Right lobe of liver (tissue), 6 donors: ENCODE measurements at regions not wholly inside any gene's neighbourhood (a gene's known extent, or its start where the extent isn't known, plus 50 kb on each side); places are given as distances from the start of the nearest gene placed in this dataset.

Experiments
- ATAC-seq, 4 donors: fragments of 200-7000 bp; cut with Tn5 transposase; one replicate each; pipeline ENCODE4 v1.9.1; 2020; ENCODE audit warnings: mild to moderate bottlenecking in 4 of 4, moderate library complexity in 4 of 4
- DNase-seq, 3 donors: peaks; one replicate each; pipeline ENCODE4 v3.0.0-alpha.2; 2020
- H3K27ac ChIP-seq, 3 donors: fragments of 200-600 bp; one replicate each; pipeline ENCODE4 v1.8.0; 2022
- H3K27me3 ChIP-seq, 2 donors: fragments of 200-600 bp; one replicate each; pipeline ENCODE4 v1.8.0; 2022
- H3K36me3 ChIP-seq, 4 donors: fragments of 200-600 bp; sonication (generic) in 1 of 4; one replicate each; pipeline versions ENCODE4 v1.5.1 to v1.8.0; 2017 to 2022; ENCODE audit warnings: control low read depth in 1 of 4
- H3K4me1 ChIP-seq, 4 donors: fragments of 200-600 bp; sonication (generic) in 1 of 4; one replicate each; pipeline versions ENCODE4 v1.5.1 to v1.8.0; 2017 to 2022; ENCODE audit warnings: control low read depth in 1 of 4
- H3K4me3 ChIP-seq, 3 donors: fragments of 200-600 bp; one replicate each; pipeline ENCODE4 v1.8.0; 2022
- H3K9me3 ChIP-seq, 4 donors: fragments of 200-600 bp; sonication (generic) in 1 of 4; one replicate each; pipeline versions ENCODE4 v1.5.1 to v1.8.0; 2017 to 2022; ENCODE audit warnings: control low read depth in 1 of 4
- POLR2A ChIP-seq: fragments of 450-650 bp; IDR thresholded peaks from one replicate; pipeline ENCODE4 v1.6.1; 2017; ENCODE audit warnings: antibody characterized with exemption, mild to moderate bottlenecking
- WGBS: methylation state at CpG from one replicate; pipeline ENCODE4 v1.1.6; 2018; ENCODE audit warnings: low coverage, low lambda C conversion rate; ENCODE audit not compliant: insufficient coverage; ENCODE audit errors: missing lambda C conversion rate; 5-methylcytosine and 5-hydroxymethylcytosine counted together
- intact Hi-C, 2 donors: fragments of 100-400 bp; cut with DNase I; formaldehyde crosslinking; loops; one replicate each; pipeline versions ENCODE4 v1.11.2 to v1.14.1; 2022
- TF ChIP-seq, protein P1 (sequence below), 4 donors: fragments of 200-600 bp in 3 of 4; fragments of 450-650 bp in 1 of 4; IDR thresholded peaks; one replicate each; pipeline versions ENCODE4 v1.5.1 to v1.8.0; 2016 to 2022; ENCODE audit warnings: antibody characterized with exemption in 4 of 4, mild to moderate bottlenecking in 2 of 4
- donor health status: DM: no; HTN: yes; CAD: no.
- donor health status: DM: no; HTN: no; CAD: no.
- donor health status: DM: no; HTN: no; CAD: no.
- donor health status: DM: no; HTN: yes; CAD: no.
- donor health status: DM: no; HTN: yes; CAD: no.

DNA sequence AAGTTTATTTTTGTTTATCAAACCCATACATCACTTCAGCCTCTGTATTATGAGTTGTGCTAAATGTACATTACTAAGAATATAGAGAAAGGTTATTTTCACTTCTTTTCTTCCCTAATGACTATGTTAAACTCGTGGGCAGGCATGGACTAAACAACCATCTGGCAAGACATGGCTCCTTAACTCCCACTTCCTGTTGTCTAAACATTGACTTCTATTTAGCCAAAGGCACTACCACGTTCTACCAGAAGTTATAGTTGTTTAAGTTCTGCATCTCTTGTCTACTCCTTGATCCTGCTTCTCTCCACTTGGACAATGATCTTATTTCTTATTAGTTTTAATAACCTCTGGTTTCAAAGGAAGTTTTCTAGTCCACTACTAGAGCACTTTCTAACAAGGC is 136.1 kb downstream of the MACIR start:
- Histone ChIP-seq H3K4me3 (no peak overlapping the region), H3K4me1 (no peaks in the 10 kb centered on the region), H3K9me3 (no peaks in the 10 kb centered on the region), H3K27ac (no peak overlapping the region), H3K36me3 (no peaks in the 10 kb centered on the region), H3K27me3 (no peaks in the 10 kb centered on the region)
- DNase-seq (no peak), ATAC-seq (no peak)
- TF ChIP-seq, protein P1, sequence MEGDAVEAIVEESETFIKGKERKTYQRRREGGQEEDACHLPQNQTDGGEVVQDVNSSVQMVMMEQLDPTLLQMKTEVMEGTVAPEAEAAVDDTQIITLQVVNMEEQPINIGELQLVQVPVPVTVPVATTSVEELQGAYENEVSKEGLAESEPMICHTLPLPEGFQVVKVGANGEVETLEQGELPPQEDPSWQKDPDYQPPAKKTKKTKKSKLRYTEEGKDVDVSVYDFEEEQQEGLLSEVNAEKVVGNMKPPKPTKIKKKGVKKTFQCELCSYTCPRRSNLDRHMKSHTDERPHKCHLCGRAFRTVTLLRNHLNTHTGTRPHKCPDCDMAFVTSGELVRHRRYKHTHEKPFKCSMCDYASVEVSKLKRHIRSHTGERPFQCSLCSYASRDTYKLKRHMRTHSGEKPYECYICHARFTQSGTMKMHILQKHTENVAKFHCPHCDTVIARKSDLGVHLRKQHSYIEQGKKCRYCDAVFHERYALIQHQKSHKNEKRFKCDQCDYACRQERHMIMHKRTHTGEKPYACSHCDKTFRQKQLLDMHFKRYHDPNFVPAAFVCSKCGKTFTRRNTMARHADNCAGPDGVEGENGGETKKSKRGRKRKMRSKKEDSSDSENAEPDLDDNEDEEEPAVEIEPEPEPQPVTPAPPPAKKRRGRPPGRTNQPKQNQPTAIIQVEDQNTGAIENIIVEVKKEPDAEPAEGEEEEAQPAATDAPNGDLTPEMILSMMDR (IDR thresholded peaks at IDR 0.05): no peak
- no peak for TF ChIP-seq POLR2A
- intact Hi-C loops: no loop called here
- WGBS: 21% methylated on average over 2 of the region's 2 CpGs

DNA sequence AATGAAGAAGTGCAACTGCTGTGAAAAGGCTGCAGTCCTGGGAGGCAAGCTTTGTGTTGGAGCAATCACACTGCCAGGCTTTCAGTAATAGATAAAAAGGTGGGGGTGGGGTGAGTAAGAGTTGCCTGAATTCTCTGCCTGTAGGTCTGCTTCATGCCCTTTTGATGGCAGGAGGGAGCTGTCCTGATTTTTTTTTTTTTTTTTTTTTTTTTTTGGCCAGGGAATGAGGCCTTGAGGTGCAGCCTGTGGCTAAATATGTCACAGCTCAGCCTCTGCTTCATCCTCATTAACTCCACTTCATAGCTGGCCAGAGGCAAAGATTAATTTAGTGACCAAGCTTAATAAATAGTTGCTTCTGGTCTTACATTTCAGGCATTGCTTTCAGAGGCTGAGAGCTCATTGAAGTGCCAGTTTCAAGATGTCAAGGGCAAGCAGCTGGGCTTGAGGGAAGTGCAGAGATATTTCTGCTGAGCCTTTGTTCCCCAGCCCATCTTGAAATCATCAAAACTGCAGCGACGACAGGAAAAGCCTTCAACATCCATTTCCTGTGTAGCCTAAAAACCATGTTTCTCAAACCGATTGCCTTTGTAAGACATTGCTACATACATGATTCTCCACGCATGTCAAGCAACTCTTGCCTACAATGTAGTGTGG is 134.7 kb downstream of the MACIR start:
- peak; percentile 32 to 65 (median 52) for ATAC-seq

DNA sequence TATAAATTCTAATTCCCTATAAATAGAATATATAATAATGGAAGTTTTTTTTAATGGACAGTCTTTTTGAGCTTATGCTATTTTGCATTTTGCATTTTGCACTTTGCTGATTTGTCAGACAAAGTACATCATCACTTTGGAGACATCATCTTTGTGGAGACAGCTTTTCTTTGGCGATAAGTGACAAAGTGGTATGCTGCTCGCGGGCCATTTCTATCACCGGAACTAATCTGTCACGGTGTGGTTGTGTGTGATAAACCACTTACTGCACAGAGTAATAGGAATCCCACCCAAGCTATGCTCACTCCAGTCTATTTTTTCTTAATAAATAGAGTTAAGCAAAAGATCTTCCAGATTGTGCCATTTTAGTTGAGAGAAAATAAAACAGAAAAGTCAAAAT is 133.1 kb downstream of the MACIR start:
- H3K27me3 ChIP-seq: no peaks in the 10 kb centered on the region
- H3K27ac ChIP-seq: no peak overlapping the region
- ATAC-seq (no peak), DNase-seq (no peak)
- H3K36me3 ChIP-seq: no peaks in the 10 kb centered on the region
- 78% methylated on average over 5 of the region's 5 CpGs for WGBS
- H3K9me3 ChIP-seq: no peaks in the 10 kb centered on the region
- intact Hi-C loops: no loop called here
- H3K4me3 ChIP-seq: no peak overlapping the region
- TF ChIP-seq, protein P1 (IDR thresholded peaks at IDR 0.05): no peak
- TF ChIP-seq POLR2A: no peak
- no peaks in the 10 kb centered on the region for H3K4me1 ChIP-seq

More for the DNA sequence above, 134.7 kb downstream of the MACIR start:
- H3K4me3 ChIP-seq: no peak overlapping the region
- H3K36me3 ChIP-seq: no peaks in the 10 kb centered on the region
- H3K9me3 ChIP-seq: no peaks in the 10 kb centered on the region
- intact Hi-C loops: no loop called here
- TF ChIP-seq, protein P1 (IDR thresholded peaks at IDR 0.05): no peak
- TF ChIP-seq POLR2A: no peak
- DNase-seq: no peak
- no peaks in the 10 kb centered on the region for H3K4me1 ChIP-seq
- H3K27ac ChIP-seq: no peak overlapping the region
- H3K27me3 ChIP-seq: no peaks in the 10 kb centered on the region
- 30% methylated on average over 4 of the region's 4 CpGs for WGBS

DNA sequence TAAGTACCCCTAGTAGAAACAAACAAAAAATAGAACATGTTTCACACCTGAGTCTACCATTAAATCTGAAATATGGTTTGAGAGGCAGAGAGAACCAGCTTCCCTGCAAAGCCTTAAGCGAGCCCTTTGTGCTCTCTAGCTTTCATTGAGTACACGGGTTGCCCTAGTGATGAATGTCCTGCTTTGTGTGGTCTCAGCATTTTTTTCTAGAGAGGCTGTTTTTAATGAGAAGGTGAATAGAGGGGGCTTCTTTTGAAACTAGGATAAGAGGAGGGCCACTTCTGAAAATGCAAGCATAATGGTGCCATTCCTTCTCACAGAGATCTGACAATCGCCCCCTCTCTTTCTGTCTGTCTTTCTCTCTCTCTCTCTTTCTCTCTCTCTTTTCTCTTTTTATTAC is 131.3 kb downstream of the MACIR start:
- no peak for TF ChIP-seq POLR2A
- TF ChIP-seq, protein P1 (IDR thresholded peaks at IDR 0.05): no peak
- H3K4me3 ChIP-seq: no peak overlapping the region
- H3K4me1 ChIP-seq: no peaks in the 10 kb centered on the region
- no peak overlapping the region for H3K27ac ChIP-seq
- H3K36me3 ChIP-seq: no peaks in the 10 kb centered on the region
- no peaks in the 10 kb centered on the region for H3K9me3 ChIP-seq
- intact Hi-C loops: no loop called here
- ATAC-seq (no peak), DNase-seq (no peak)
- 48% methylated on average over 3 of the region's 3 CpGs for whole genome bisulfite sequencing
- H3K27me3 ChIP-seq: no peaks in the 10 kb centered on the region

DNA sequence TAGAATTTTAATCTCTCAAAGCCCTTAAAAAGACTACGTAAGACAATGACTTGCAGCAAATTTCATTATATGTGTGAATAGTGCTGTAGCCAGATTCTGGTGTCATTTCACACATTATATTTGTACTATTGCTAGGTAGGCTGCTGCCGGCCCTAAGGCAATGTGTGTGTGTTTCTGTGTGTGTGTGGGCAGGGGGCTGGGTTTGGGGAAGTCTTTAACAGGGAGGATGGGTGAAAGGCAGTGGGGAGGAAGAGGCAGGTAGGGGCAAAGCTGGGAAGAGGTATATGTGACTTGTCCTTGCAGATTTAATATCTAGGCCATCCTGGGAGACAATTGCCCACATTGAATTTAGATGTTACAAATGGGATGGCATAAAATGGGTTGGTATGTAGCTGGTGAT is 130.8 kb downstream of the MACIR start:
- Histone ChIP-seq H3K27ac (no peak overlapping the region), H3K4me1 (no peaks in the 10 kb centered on the region), H3K9me3 (no peaks in the 10 kb centered on the region), H3K36me3 (no peaks in the 10 kb centered on the region), H3K4me3 (no peak overlapping the region), H3K27me3 (no peaks in the 10 kb centered on the region)
- intact Hi-C loops: no loop called here
- 67% methylated on average over 2 of the region's 2 CpGs for WGBS
- no peak for TF ChIP-seq POLR2A
- TF ChIP-seq, protein P1 (IDR thresholded peaks at IDR 0.05): no peak
- DNase-seq (no peak), ATAC-seq (no peak)
